T47D (cell line): ENCODE measurements at regions not wholly inside any gene's neighbourhood (a gene's known extent, or its start where the extent isn't known, plus 50 kb on each side); places are given as distances from the start of the nearest gene placed in this dataset.

ENCODE experiments used
- DNase-seq, 2 experiments: peaks; one replicate each; pipeline versions ENCODE4 v3.0.0 to v3.0.0-alpha.2; 2011 to 2012; ENCODE audit warnings: low read depth in 1 of 2, low spot score in 1 of 2
- JUND ChIP-seq: IDR thresholded peaks from 2 replicates; pipeline ENCODE4 v1.6.1; 2012; ENCODE audit warnings: low read depth
- in situ Hi-C: cut with HindIII; loops from 2 replicates; pipeline ENCODE4 v1.10.0; 2016; ENCODE audit warnings: low sequenced_read_pairs, low pct_unique_long_range_greater_than_20kb

DNA sequence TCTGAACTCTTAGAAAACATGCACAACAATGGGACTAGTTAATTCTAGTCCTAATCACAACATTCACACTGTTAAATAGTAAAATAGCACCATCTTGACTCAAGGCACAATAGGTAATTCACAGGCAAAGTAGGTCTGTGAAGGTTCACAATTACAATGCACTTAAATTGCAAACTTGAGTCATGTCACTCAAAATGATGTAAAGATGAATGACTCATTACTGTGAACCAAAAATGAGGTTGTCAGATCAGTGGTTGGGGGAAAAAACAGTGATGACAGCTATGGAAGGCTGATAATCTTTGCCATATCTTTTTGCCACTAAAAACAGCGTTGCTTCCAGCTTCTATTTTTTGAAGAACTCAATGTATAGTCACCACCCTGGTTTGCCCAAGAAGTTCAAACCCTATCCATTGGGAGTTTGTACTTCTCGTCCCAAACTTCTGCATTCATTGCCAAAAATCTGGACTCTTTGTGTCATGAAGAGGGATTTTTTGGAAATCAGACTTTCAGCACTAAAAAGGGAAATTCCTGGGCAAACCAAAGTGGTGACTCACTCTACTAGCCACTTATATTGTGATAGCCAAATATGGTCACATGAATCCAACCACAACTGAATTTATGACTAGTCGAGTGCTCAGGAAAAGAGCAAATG is 200.9 kb upstream of the TMTC4 start:
- DNase-seq = no peak
- in situ Hi-C loops = no loop called here
- no peak for TF ChIP-seq JUND

DNA sequence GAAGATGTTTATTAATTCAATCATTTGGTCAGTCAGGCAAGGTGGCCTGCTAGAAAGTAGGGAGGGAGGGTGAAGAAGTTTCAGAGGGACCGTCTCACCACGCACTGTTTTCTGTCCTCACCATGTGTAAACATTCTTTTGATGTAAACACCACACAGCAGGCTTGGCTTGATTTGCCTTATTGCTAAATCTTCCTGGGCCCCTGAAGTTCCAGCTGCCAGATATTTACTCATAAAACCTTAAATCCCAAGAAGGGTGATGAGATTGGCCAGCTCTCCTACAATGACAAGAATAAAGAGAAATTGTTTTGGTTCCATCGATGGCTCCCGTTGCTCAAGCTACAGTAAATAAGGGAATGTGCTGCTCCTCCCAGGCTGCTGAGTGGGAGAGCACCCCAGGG is 198.2 kb upstream of the TMTC4 start:
- DNase-seq = no peak
- no peak for TF ChIP-seq JUND

DNA sequence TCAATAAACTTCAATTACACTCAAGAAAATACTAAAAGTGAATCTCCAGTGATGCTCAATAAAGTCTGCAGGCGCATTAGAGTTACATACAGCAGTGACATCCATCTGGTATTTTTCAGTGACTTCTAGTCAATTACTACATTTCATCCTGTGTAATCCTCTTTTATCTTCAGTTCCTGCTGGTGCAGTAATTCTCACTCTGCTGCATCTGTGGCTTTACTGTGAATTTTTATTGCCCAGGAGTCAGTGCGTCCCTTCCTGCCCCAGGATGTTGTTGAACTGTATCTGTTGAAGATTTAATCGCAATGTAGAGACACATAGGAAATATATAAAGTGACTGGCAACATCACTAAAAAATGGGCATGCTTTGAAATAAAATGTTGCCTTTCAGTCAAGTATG is 196.3 kb upstream of the TMTC4 start:
- no peak for DNase-seq
- no peak for TF ChIP-seq JUND
- in situ Hi-C loops = no loop called here

More for the DNA sequence above, 198.2 kb upstream of the TMTC4 start:
- in situ Hi-C loops = no loop called here

GRCh38 chr13:100860866-100861265 is 186.3 kb upstream of the TMTC4 start:
- no peak for DNase-seq
- no peak for TF ChIP-seq JUND
- in situ Hi-C loops = no loop called here

- in situ Hi-C loops = no loop called here
- TF ChIP-seq JUND = no peak
- DNase-seq = no peak
Observed at GRCh38 chr13:100859861-100860260, 185.3 kb upstream of the TMTC4 start.

GRCh38 chr13:100855151-100855550 is 180.6 kb upstream of the TMTC4 start:
- in situ Hi-C loops = no loop called here
- TF ChIP-seq JUND = no peak
- DNase-seq = no peak

- in situ Hi-C loops = no loop called here
- no peak for TF ChIP-seq JUND
- no peak for DNase-seq
Observed at GRCh38 chr13:100854006-100854405, 179.4 kb upstream of the TMTC4 start.

GRCh38 chr13:100853434-100853833 is 178.8 kb upstream of the TMTC4 start:
- no peak for TF ChIP-seq JUND
- in situ Hi-C loops = no loop called here
- DNase-seq = peak in 1 of 2 experiments; percentile 16

DNA sequence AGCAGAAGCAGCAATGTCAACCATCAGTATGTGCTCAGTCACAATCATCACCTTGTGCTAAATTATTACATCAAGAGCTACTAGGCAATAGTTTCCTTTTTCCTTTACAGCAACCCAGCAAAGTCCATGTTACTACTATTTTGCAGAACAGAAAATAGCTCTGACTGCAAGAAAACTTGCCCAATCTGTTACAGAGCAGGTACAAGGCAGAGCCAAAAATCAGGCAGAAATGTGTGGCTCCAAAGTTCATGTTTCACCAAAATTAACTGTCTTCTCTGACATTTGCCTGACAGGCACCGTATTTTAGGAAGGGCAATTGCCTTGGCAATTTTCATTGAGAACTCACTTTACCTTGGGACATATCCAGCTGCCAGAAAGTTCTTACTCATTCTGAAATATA is 177.6 kb upstream of the TMTC4 start:
- TF ChIP-seq JUND = no peak
- in situ Hi-C loops = no loop called here
- DNase-seq = no peak

DNA sequence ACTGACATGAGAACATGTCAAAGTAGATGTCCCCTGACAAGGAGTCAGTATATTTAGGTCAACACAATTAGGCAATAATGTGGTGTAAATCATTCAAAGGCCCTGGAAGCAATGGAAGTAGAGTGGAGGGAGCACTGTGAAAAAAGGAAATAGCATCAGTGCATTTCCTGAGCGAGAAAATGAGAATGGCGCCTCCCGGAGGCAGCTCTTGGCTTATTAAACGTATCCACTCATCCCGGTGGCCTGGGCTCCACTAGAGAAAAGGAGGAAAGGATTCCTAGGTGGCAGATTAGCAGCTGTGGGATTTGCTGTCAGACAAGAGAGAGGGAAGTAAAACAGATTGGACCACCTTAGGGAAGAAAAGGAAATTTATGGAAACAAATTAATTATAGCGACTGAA is 173.7 kb upstream of the TMTC4 start:
- no peak for DNase-seq
- no peak for TF ChIP-seq JUND
- in situ Hi-C loops = no loop called here

DNA sequence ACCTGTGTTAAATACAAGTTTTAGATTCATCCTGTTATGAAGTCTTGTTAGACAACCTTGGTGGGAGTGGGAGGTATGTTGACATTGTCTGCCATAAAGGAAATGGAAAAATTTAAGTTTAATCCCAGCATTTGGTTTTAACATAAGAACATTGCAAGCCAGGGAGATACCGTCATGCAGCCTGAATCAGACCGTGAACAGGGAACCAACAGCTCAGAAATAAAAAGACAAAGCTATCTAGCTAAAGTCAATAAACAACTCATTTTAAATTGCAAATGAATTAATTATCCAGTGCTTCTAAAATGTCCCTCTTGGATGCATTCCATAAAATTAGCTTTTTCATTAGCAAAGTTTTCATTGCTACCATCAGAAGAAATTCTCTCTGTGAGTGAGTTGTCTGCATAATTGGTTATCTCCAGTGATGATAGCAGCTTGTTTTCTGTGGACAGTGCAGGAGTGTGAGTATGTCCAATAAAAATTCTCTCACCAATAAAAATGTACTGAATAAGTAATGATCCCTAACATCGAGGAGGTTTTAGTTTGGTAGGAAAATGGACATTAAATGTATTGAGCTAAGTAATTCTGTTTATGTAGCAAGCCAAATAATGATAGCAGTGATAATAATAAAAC is 170.6 kb upstream of the TMTC4 start:
- no peak for DNase-seq

DNA sequence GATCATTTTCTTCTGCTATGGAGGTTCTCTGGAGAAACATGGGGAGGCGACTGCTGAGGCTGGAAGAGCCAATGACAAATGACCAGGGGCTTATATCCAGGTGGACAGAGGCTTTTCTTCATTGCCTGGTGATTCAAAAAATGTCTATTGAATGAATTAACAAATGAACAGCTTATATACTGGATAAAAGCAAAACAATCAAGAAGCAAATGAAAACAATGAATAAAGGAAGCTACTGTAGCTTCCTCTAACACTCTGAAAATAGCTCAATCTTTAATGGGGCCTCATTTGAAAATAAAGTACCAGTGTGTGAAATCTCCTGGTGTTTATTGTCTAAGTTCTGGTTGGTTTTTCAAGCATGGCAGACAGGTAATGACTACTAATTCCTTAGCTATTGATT is 167.5 kb upstream of the TMTC4 start:
- no peak for TF ChIP-seq JUND
- DNase-seq = no peak
- in situ Hi-C loops = no loop called here

More for the DNA sequence above, 170.6 kb upstream of the TMTC4 start:
- TF ChIP-seq JUND = no peak
- in situ Hi-C loops = no loop called here

DNA sequence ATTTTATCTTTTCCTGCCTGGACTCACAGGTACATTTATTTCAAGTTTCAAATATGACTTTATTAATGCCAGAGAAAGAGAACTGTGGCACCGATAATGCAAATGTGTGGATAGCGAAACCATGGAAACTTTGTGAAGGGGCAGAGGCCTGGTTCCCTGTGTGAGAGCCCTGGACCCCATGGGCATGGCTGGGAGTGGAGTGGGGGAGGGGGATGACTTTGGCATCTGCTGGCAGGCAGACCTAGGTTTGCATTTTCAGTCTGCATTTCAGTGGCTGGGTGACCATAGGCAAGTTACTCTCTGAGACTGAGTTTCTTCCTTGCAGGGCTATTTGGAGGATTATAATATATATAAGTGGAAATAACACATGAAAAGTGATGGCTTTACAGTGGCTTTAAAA is 163.8 kb upstream of the TMTC4 start:
- no peak for TF ChIP-seq JUND
- no peak for DNase-seq
- in situ Hi-C loops = no loop called here

- in situ Hi-C loops = no loop called here
- TF ChIP-seq JUND = no peak
- DNase-seq = no peak
Observed at GRCh38 chr13:100837631-100838030, 163.0 kb upstream of the TMTC4 start.
